Esophagus muscularis mucosa (tissue), 4 donors: ENCODE measurements at regions not wholly inside any gene's neighbourhood (a gene's known extent, or its start where the extent isn't known, plus 50 kb on each side); places are given as distances from the start of the nearest gene placed in this dataset.

Source experiments
- CTCF ChIP-seq, 3 experiments: fragments of 200-600 bp in 2 of 3; fragments of 450-650 bp in 1 of 3; sonication (generic) in 2 of 3; IDR thresholded peaks; one replicate each; pipeline ENCODE4 v1.5.1; 2017 to 2019; ENCODE audit warnings: antibody characterized with exemption in 3 of 3, mild to moderate bottlenecking in 2 of 3, moderate library complexity in 1 of 3
- EP300 ChIP-seq: sonication (generic); formaldehyde crosslinking; IDR thresholded peaks from one replicate; pipeline ENCODE4 v1.6.1; 2017; ENCODE audit warnings: antibody characterized with exemption
- POLR2A ChIP-seq: fragments of 450-650 bp; IDR thresholded peaks from one replicate; pipeline ENCODE4 v1.6.1; 2017; ENCODE audit warnings: antibody characterized with exemption, moderate library complexity, mild to moderate bottlenecking, low read depth

- TF ChIP-seq CTCF (IDR thresholded peaks at IDR 0.05) = no peak
- TF ChIP-seq POLR2A = no peak
- no peak for TF ChIP-seq EP300
These were observed 562.7 kb downstream of the MFSD1 start for GRCh38 chr3:159364511-159364910.
